ENCODE measurements at regions not wholly inside any gene's neighbourhood (a gene's known extent, or its start where the extent isn't known, plus 50 kb on each side); places are given as distances from the start of the nearest gene placed in this dataset.
"Not testable (repeated sequence)": the region's sequence is repeated elsewhere in the genome, so short reads cannot be mapped to it uniquely, and the experiment has no call there.

- WGBS, 2 donors: 13 to 29% methylated on average over 7 of the region's 7 CpGs
Observed at GRCh38 chr7:142535123-142535779, 214.0 kb upstream of the PRSS1 start.

GRCh38 chr7:142534726-142535122, 214.5 kb upstream of the PRSS1 start:
- Histone ChIP-seq H3K4me1 (ENCODE audit: control insufficient read depth in 2 of 2, insufficient read depth in 2 of 2, low read length in 1 of 2) (no peaks in the 10 kb centered on the region), H3K27me3 (ENCODE audit: control insufficient read depth in 1 of 2, insufficient read depth in 2 of 2, low read length in 2 of 2) (peaks cover 0 to 5% of the 10 kb centered on the region in 2 donors), H3K36me3 (ENCODE audit: control insufficient read depth in 2 of 2, insufficient read depth in 2 of 2, low read length in 1 of 2) (no peaks in the 10 kb centered on the region), H3K4me3 (ENCODE audit: low read depth in 1 of 2, low read length in 2 of 2) (no peak overlapping the region), H3K9me3 (ENCODE audit: control insufficient read depth in 2 of 2, insufficient read depth in 1 of 2, low read depth in 1 of 2, low read length in 1 of 2) (no peaks in the 10 kb centered on the region), H3K27ac (ENCODE audit: low read depth in 2 of 2, low read length in 1 of 2) (no peak overlapping the region)

More at GRCh38 chr7:142535123-142535779, 214.0 kb upstream of the PRSS1 start:
- no peaks in the 10 kb centered on the region for H3K9me3 ChIP-seq (ENCODE audit: control insufficient read depth in 2 of 2, insufficient read depth in 1 of 2, low read depth in 1 of 2, low read length in 1 of 2)
- no peak overlapping the region for H3K4me3 ChIP-seq (ENCODE audit: low read depth in 1 of 2, low read length in 2 of 2)
- no peaks in the 10 kb centered on the region for H3K36me3 ChIP-seq (ENCODE audit: control insufficient read depth in 2 of 2, insufficient read depth in 2 of 2, low read length in 1 of 2)
- peaks cover 0 to 5% of the 10 kb centered on the region in 2 donors for H3K27me3 ChIP-seq (ENCODE audit: control insufficient read depth in 1 of 2, insufficient read depth in 2 of 2, low read length in 2 of 2)
- H3K27ac ChIP-seq (ENCODE audit: low read depth in 2 of 2, low read length in 1 of 2): no peak overlapping the region
- H3K4me1 ChIP-seq (ENCODE audit: control insufficient read depth in 2 of 2, insufficient read depth in 2 of 2, low read length in 1 of 2): no peaks in the 10 kb centered on the region

- 90 to 92% methylated on average over 2 of the region's 2 CpGs for WGBS, 2 donors
- no peaks in the 10 kb centered on the region for H3K9me3 ChIP-seq (ENCODE audit: control insufficient read depth in 2 of 2, insufficient read depth in 1 of 2, low read depth in 1 of 2, low read length in 1 of 2)
Observed at GRCh38 chr7:142533920-142534319, 215.4 kb upstream of the PRSS1 start.

GRCh38 chr7:142529591-142529990, 219.7 kb upstream of the PRSS1 start:
- H3K4me1 ChIP-seq (ENCODE audit: control insufficient read depth in 2 of 2, insufficient read depth in 2 of 2, low read length in 1 of 2): no peaks in the 10 kb centered on the region
- no peak overlapping the region for H3K4me3 ChIP-seq (ENCODE audit: low read depth in 1 of 2, low read length in 2 of 2)
- no peak overlapping the region for H3K27ac ChIP-seq (ENCODE audit: low read depth in 2 of 2, low read length in 1 of 2)
- H3K9me3 ChIP-seq (ENCODE audit: control insufficient read depth in 2 of 2, insufficient read depth in 1 of 2, low read depth in 1 of 2, low read length in 1 of 2): no peaks in the 10 kb centered on the region
- no peaks in the 10 kb centered on the region for H3K27me3 ChIP-seq (ENCODE audit: control insufficient read depth in 1 of 2, insufficient read depth in 2 of 2, low read length in 2 of 2)
- WGBS, 2 donors: 59 to 60% methylated on average over 4 of the region's 4 CpGs
- no peaks in the 10 kb centered on the region for H3K36me3 ChIP-seq (ENCODE audit: control insufficient read depth in 2 of 2, insufficient read depth in 2 of 2, low read length in 1 of 2)

More at GRCh38 chr7:142533920-142534319, 215.4 kb upstream of the PRSS1 start:
- Histone ChIP-seq H3K27ac (ENCODE audit: low read depth in 2 of 2, low read length in 1 of 2) (no peak overlapping the region), H3K36me3 (ENCODE audit: control insufficient read depth in 2 of 2, insufficient read depth in 2 of 2, low read length in 1 of 2) (no peaks in the 10 kb centered on the region), H3K4me1 (ENCODE audit: control insufficient read depth in 2 of 2, insufficient read depth in 2 of 2, low read length in 1 of 2) (no peaks in the 10 kb centered on the region), H3K4me3 (ENCODE audit: low read depth in 1 of 2, low read length in 2 of 2) (no peak overlapping the region), H3K27me3 (ENCODE audit: control insufficient read depth in 1 of 2, insufficient read depth in 2 of 2, low read length in 2 of 2) (peaks cover 0 to 5% of the 10 kb centered on the region in 2 donors)

- H3K9me3 ChIP-seq (ENCODE audit: control insufficient read depth in 2 of 2, insufficient read depth in 1 of 2, low read depth in 1 of 2, low read length in 1 of 2): no peaks in the 10 kb centered on the region
- H3K27me3 ChIP-seq (ENCODE audit: control insufficient read depth in 1 of 2, insufficient read depth in 2 of 2, low read length in 2 of 2): no peaks in the 10 kb centered on the region
- no peaks in the 10 kb centered on the region for H3K4me1 ChIP-seq (ENCODE audit: control insufficient read depth in 2 of 2, insufficient read depth in 2 of 2, low read length in 1 of 2)
- H3K36me3 ChIP-seq (ENCODE audit: control insufficient read depth in 2 of 2, insufficient read depth in 2 of 2, low read length in 1 of 2): no peaks in the 10 kb centered on the region
- H3K4me3 ChIP-seq (ENCODE audit: low read depth in 1 of 2, low read length in 2 of 2): no peak overlapping the region
- 58 to 64% methylated on average over 15 of the region's 15 CpGs for WGBS, 2 donors
- no peak overlapping the region for H3K27ac ChIP-seq (ENCODE audit: low read depth in 2 of 2, low read length in 1 of 2)
Observed at GRCh38 chr7:142528608-142529408, 220.5 kb upstream of the PRSS1 start.

GRCh38 chr7:142523821-142524460, 225.3 kb upstream of the PRSS1 start:
- Histone ChIP-seq H3K9me3 (ENCODE audit: control insufficient read depth in 2 of 2, insufficient read depth in 1 of 2, low read depth in 1 of 2, low read length in 1 of 2) (no peaks in the 10 kb centered on the region), H3K36me3 (ENCODE audit: control insufficient read depth in 2 of 2, insufficient read depth in 2 of 2, low read length in 1 of 2) (no peaks in the 10 kb centered on the region), H3K27ac (ENCODE audit: low read depth in 2 of 2, low read length in 1 of 2) (no peak overlapping the region), H3K4me1 (ENCODE audit: control insufficient read depth in 2 of 2, insufficient read depth in 2 of 2, low read length in 1 of 2) (peaks cover 0 to 7% of the 10 kb centered on the region in 2 donors), H3K27me3 (ENCODE audit: control insufficient read depth in 1 of 2, insufficient read depth in 2 of 2, low read length in 2 of 2) (no peaks in the 10 kb centered on the region), H3K4me3 (ENCODE audit: low read depth in 1 of 2, low read length in 2 of 2) (no peak overlapping the region)
- WGBS, 2 donors: 49 to 54% methylated on average over 9 of the region's 9 CpGs

- Histone ChIP-seq H3K27me3 (ENCODE audit: control insufficient read depth in 1 of 2, insufficient read depth in 2 of 2, low read length in 2 of 2) (no peaks in the 10 kb centered on the region), H3K36me3 (ENCODE audit: control insufficient read depth in 2 of 2, insufficient read depth in 2 of 2, low read length in 1 of 2) (no peaks in the 10 kb centered on the region), H3K27ac (ENCODE audit: low read depth in 2 of 2, low read length in 1 of 2) (no peak overlapping the region), H3K4me3 (ENCODE audit: low read depth in 1 of 2, low read length in 2 of 2) (no peak overlapping the region), H3K9me3 (ENCODE audit: control insufficient read depth in 2 of 2, insufficient read depth in 1 of 2, low read depth in 1 of 2, low read length in 1 of 2) (no peaks in the 10 kb centered on the region), H3K4me1 (ENCODE audit: control insufficient read depth in 2 of 2, insufficient read depth in 2 of 2, low read length in 1 of 2) (peaks cover 0 to 7% of the 10 kb centered on the region in 2 donors)
- 91 to 92% methylated on average over 1 of the region's 1 CpG for WGBS, 2 donors
Observed at GRCh38 chr7:142522735-142523134, 226.5 kb upstream of the PRSS1 start.

GRCh38 chr7:142520885-142521284, 228.4 kb upstream of the PRSS1 start:
- 45 to 47% methylated on average over 2 of the region's 2 CpGs for WGBS, 2 donors
- H3K9me3 ChIP-seq (ENCODE audit: control insufficient read depth in 2 of 2, insufficient read depth in 1 of 2, low read depth in 1 of 2, low read length in 1 of 2); H3K27ac ChIP-seq (ENCODE audit: low read depth in 2 of 2, low read length in 1 of 2); H3K4me1 ChIP-seq (ENCODE audit: control insufficient read depth in 2 of 2, insufficient read depth in 2 of 2, low read length in 1 of 2); H3K4me3 ChIP-seq (ENCODE audit: low read depth in 1 of 2, low read length in 2 of 2); H3K36me3 ChIP-seq (ENCODE audit: control insufficient read depth in 2 of 2, insufficient read depth in 2 of 2, low read length in 1 of 2); H3K27me3 ChIP-seq (ENCODE audit: control insufficient read depth in 1 of 2, insufficient read depth in 2 of 2, low read length in 2 of 2): not testable (repeated sequence)

GRCh38 chr7:142520455-142520854, 228.8 kb upstream of the PRSS1 start:
- not testable (repeated sequence) for H3K27me3 ChIP-seq (ENCODE audit: control insufficient read depth in 1 of 2, insufficient read depth in 2 of 2, low read length in 2 of 2); H3K9me3 ChIP-seq (ENCODE audit: control insufficient read depth in 2 of 2, insufficient read depth in 1 of 2, low read depth in 1 of 2, low read length in 1 of 2); H3K36me3 ChIP-seq (ENCODE audit: control insufficient read depth in 2 of 2, insufficient read depth in 2 of 2, low read length in 1 of 2); H3K4me1 ChIP-seq (ENCODE audit: control insufficient read depth in 2 of 2, insufficient read depth in 2 of 2, low read length in 1 of 2); H3K4me3 ChIP-seq (ENCODE audit: low read depth in 1 of 2, low read length in 2 of 2)
- peak overlapping the region in 1 of 2 donors; percentile 28 for H3K27ac ChIP-seq (ENCODE audit: low read depth in 2 of 2, low read length in 1 of 2)
- WGBS, 2 donors: 35 to 47% methylated on average over 5 of the region's 5 CpGs
